ENCODE measurements at regions not wholly inside any gene's neighbourhood (a gene's known extent, or its start where the extent isn't known, plus 50 kb on each side); places are given as distances from the start of the nearest gene placed in this dataset.

GRCh38 chr18:56383349-56383748 is 255.0 kb downstream of the TXNL1 start:
- Histone ChIP-seq H3K4ac (ENCODE audit: low read depth, low read length) (no peak overlapping the region), H3K9ac (ENCODE audit: low read depth, low read length) (no peak overlapping the region), H2BK20ac (ENCODE audit: low read depth, low read length) (no peak overlapping the region), H3K23ac (ENCODE audit: low read depth, low read length) (no peak overlapping the region), H3K27me3 (ENCODE audit: control insufficient read depth, insufficient read depth, low read length) (no peaks in the 10 kb centered on the region), H4K91ac (ENCODE audit: insufficient read depth, low read depth, low read length) (no peak overlapping the region), H3K56ac (ENCODE audit: extremely low read depth, insufficient read depth, low read length) (no peak overlapping the region), H3K14ac (replicated peaks; ENCODE audit: low read depth, low read length) (no peak overlapping the region), H3K9me3 (ENCODE audit: control insufficient read depth, insufficient read depth, low read length) (no peaks in the 10 kb centered on the region), H3K18ac (ENCODE audit: low read depth, low read length) (no peak overlapping the region), H3K79me1 (ENCODE audit: low read depth in 1 of 2, low read length in 2 of 2) (no peaks in the 10 kb centered on the region), H4K20me1 (ENCODE audit: insufficient read depth, low read length) (no peaks in the 10 kb centered on the region), H2BK120ac (ENCODE audit: low read depth, low read length) (no peak overlapping the region), H2AK9ac (replicated peaks; ENCODE audit: low read depth, low read length, poor library complexity) (no peak overlapping the region), H2BK15ac (ENCODE audit: low read depth, low read length) (no peak overlapping the region), H3K27ac (ENCODE audit: insufficient read depth, low read length) (no peak overlapping the region), H4K5ac (ENCODE audit: low read depth, low read length) (no peak overlapping the region), H2AFZ (replicated peaks; ENCODE audit: low read length, poor library complexity) (no peak overlapping the region), H3K4me3 (ENCODE audit: insufficient read depth, low read depth, low read length) (no peak overlapping the region), H3K4me1 (ENCODE audit: control insufficient read depth, insufficient read depth, low read length) (no peaks in the 10 kb centered on the region), H2BK5ac (ENCODE audit: low read depth, low read length, poor library complexity, severe bottlenecking) (no peak overlapping the region), H4K8ac (ENCODE audit: low read depth in 2 of 2, low read length in 2 of 2) (no peak overlapping the region), H3K9me1 (ENCODE audit: insufficient read depth, low read length) (no peaks in the 10 kb centered on the region), H3K36me3 (ENCODE audit: control insufficient read depth, insufficient read depth, low read length) (no peaks in the 10 kb centered on the region), H2AK5ac (ENCODE audit: low read depth, low read length) (no peak overlapping the region), H3K4me2 (ENCODE audit: low read depth, low read length) (no peak overlapping the region)
- TF ChIP-seq BHLHE40 (IDR thresholded peaks at IDR 0.05; ENCODE audit: low read depth, low read length) (no peak), CTCF (conservative IDR thresholded peaks at IDR 0.05; ENCODE audit: low read depth, low read length) (no peak), SMC3 (IDR thresholded peaks at IDR 0.05; ENCODE audit: low read depth, low read length) (no peak), MAZ (IDR thresholded peaks at IDR 0.05; ENCODE audit: borderline replicate concordance, low read depth, low read length) (no peak)
- POLR2A ChIA-PET (ENCODE audit: unreplicated experiment): no interaction called here
- CTCF ChIA-PET: no interaction called here
- ATAC-seq (ENCODE audit: low read depth) (no peak), DNase-seq (no peak)
- intact Hi-C loops (cut with micrococcal nuclease): no loop called here
- BruUV-seq (replicated peaks): no TSS peak
- 83% methylated on average over 1 of the region's 1 CpG; no CpG with 5 or more reads in 1 of the 2 experiments for WGBS, 2 experiments (ENCODE audit: extremely low coverage in 2 of 2, insufficient read length in 1 of 2)
- dilution Hi-C loops (cut with HindIII; ENCODE audit: low sequenced_read_pairs, unreplicated experiment): no loop called here
- in situ Hi-C loops (cut with MboI; ENCODE audit: low sequenced_read_pairs): no loop called here

All from IMR-90 (cell line).